ENCODE measurements at regions not wholly inside any gene's neighbourhood (a gene's known extent, or its start where the extent isn't known, plus 50 kb on each side); places are given as distances from the start of the nearest gene placed in this dataset.

DNA sequence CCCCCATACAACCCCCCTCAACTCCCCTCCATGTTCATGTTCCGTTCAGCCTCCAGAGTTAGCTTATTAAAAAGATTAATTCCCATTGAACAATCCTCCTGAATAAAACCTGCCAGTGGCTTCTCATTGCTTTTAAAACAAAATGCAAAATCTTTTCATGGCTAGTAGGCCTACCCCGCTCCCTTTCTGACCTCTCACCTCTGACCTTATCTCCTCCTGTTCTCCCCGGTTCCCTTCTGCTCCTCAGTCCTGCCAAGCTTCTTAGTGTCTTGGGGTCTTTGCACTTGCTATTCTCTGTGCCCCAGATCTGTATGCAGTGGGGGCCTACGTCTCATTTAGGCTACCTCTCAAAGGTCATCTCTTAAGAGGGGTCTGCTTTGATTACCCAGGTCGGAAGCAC, 64.3 kb downstream of the RHOB start:
- intact Hi-C loops (cut with DNase I; ENCODE audit: low total_unique reads): no loop called here
- H3K36me3 ChIP-seq: no peaks in the 10 kb centered on the region
- peaks cover 0 to 7% (median 0%) of the 10 kb centered on the region in 8 donors for H3K9me3 ChIP-seq
- TF ChIP-seq POLR2A (IDR thresholded peaks at IDR 0.05): no peak
- no peak for TF ChIP-seq POLR2AphosphoS5 (IDR thresholded peaks at IDR 0.05)
- TF ChIP-seq, protein P1, sequence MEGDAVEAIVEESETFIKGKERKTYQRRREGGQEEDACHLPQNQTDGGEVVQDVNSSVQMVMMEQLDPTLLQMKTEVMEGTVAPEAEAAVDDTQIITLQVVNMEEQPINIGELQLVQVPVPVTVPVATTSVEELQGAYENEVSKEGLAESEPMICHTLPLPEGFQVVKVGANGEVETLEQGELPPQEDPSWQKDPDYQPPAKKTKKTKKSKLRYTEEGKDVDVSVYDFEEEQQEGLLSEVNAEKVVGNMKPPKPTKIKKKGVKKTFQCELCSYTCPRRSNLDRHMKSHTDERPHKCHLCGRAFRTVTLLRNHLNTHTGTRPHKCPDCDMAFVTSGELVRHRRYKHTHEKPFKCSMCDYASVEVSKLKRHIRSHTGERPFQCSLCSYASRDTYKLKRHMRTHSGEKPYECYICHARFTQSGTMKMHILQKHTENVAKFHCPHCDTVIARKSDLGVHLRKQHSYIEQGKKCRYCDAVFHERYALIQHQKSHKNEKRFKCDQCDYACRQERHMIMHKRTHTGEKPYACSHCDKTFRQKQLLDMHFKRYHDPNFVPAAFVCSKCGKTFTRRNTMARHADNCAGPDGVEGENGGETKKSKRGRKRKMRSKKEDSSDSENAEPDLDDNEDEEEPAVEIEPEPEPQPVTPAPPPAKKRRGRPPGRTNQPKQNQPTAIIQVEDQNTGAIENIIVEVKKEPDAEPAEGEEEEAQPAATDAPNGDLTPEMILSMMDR (IDR thresholded peaks at IDR 0.05 in 8 of 11, conservative IDR thresholded peaks at IDR 0.05 in 3 of 11): no peak
- WGBS, 5 donors: 86 to 94% (median 90%) methylated on average over 5 of the region's 5 CpGs
- H3K4me1 ChIP-seq: peaks cover 0 to 3% (median 0%) of the 10 kb centered on the region in 6 donors
- H3K4me3 ChIP-seq: no peak overlapping the region
- H3K27me3 ChIP-seq (replicated peaks in 1 of 7): no peaks in the 10 kb centered on the region
- no peak for DNase-seq
- no peak overlapping the region for H3K27ac ChIP-seq

DNA sequence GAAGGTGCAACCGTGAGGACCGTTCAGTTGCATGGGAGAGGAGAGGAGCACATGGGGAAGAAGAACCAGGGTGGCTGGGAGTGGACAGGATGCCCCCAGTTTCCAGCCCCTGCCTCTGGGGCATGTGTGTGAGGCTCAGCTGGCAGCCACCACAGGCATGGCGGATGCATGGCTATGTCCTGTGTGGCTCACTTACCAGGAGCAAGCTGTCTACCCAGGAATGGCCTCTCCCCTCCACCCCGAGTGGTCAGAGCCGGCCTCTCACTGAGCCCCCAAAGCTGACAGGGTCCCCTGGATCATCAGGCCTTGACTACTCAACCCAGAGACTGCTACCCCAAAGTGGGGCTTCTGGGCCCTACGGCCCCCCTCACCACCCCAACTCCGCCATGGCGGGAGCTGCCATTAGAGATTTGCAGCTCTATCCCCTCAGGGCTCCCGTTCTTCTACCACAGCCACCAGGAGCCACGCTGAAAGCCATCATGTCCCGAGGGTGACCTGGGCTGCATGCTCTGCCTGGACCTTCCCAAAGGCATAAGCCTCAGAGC, 65.3 kb downstream of the RHOB start:
- Histone ChIP-seq H3K27ac (no peak overlapping the region), H3K27me3 (replicated peaks in 1 of 7) (no peaks in the 10 kb centered on the region), H3K4me1 (peaks cover 0 to 3% (median 0%) of the 10 kb centered on the region in 6 donors), H3K36me3 (no peaks in the 10 kb centered on the region), H3K9me3 (peaks cover 0 to 7% (median 0%) of the 10 kb centered on the region in 8 donors), H3K4me3 (no peak overlapping the region)
- intact Hi-C loops (cut with DNase I; ENCODE audit: low total_unique reads): no loop called here
- DNase-seq: no peak
- 91 to 98% (median 95%) methylated on average over 8 to 11 of the region's 11 CpGs for WGBS, 5 donors
- TF ChIP-seq, protein P1 (IDR thresholded peaks at IDR 0.05 in 8 of 11, conservative IDR thresholded peaks at IDR 0.05 in 3 of 11): no peak
- TF ChIP-seq POLR2AphosphoS5 (IDR thresholded peaks at IDR 0.05): no peak
- TF ChIP-seq POLR2A (IDR thresholded peaks at IDR 0.05): no peak

DNA sequence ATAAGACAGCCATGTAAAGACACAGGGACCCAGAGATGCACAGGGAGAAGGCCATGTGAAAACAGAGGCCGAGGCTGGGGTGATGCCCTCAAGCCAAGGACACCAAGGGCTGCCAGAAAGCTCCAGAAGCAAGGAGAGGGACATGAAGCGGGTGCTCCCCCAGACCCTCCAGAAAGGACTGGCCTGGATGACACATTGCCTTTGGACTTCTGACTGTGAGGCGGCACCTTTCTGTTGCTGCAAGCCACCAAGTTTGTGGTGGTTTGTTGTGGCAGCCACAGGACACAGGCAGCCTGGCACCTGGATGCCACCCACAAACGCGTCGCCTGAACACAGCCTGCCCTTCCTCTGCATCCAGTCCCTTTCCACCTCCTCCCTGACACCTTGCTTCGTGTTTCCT, 67.1 kb downstream of the RHOB start:
- H3K9me3 ChIP-seq: peaks cover 0 to 7% (median 0%) of the 10 kb centered on the region in 8 donors
- 86 to 96% (median 88%) methylated on average over 7 of the region's 7 CpGs for WGBS, 5 donors
- H3K27ac ChIP-seq: no peak overlapping the region
- TF ChIP-seq POLR2AphosphoS5 (IDR thresholded peaks at IDR 0.05) (no peak), POLR2A (IDR thresholded peaks at IDR 0.05) (no peak)
- TF ChIP-seq, protein P1 (IDR thresholded peaks at IDR 0.05 in 8 of 11, conservative IDR thresholded peaks at IDR 0.05 in 3 of 11): no peak
- H3K4me3 ChIP-seq: no peak overlapping the region
- H3K4me1 ChIP-seq: no peaks in the 10 kb centered on the region
- DNase-seq: no peak
- no peaks in the 10 kb centered on the region for H3K36me3 ChIP-seq
- H3K27me3 ChIP-seq (replicated peaks in 1 of 7): no peaks in the 10 kb centered on the region
- intact Hi-C loops (cut with DNase I; ENCODE audit: low total_unique reads): no loop called here

DNA sequence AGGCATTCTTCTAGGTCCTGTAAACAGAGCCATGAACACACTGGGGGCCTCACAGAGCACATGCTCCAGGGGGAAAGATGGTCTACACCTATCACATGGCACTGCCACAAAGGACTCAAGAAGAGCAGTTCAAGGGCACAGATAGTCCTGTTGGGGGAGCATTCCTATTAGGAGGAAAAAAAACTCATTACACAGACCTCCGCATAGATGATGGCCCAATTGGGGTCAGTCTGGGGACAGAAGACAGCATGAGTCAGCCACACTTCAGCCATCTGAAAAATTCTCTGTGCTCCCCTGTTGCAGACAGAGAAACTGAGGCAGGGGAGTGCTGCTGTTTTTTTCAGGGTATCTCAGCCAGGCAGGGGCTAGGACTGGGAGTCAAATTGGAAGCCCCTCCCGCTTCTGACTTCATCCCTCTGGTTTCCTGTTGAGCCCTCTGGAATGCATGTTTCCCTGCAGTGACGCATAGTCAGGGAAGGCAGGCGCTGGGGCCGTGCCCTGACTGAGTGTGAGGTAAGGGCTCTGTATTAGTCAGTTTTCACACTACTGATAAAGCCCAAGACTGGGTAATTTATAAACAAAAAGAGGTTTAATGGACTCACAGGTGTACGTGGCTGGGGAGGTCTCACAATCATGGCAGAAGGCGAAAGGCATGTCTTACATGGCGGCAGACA, 67.9 kb downstream of the RHOB start:
- peaks cover 0 to 7% (median 0%) of the 10 kb centered on the region in 8 donors for H3K9me3 ChIP-seq
- H3K4me3 ChIP-seq: no peak overlapping the region
- TF ChIP-seq, protein P1 (IDR thresholded peaks at IDR 0.05 in 8 of 11, conservative IDR thresholded peaks at IDR 0.05 in 3 of 11): no peak
- TF ChIP-seq POLR2A (IDR thresholded peaks at IDR 0.05) (no peak), POLR2AphosphoS5 (IDR thresholded peaks at IDR 0.05) (no peak)
- WGBS, 5 donors: 87 to 90% (median 90%) methylated on average over 8 of the region's 8 CpGs
- no peaks in the 10 kb centered on the region for H3K27me3 ChIP-seq (replicated peaks in 1 of 7)
- H3K27ac ChIP-seq: no peak overlapping the region
- intact Hi-C loops (cut with DNase I; ENCODE audit: low total_unique reads): no loop called here
- H3K4me1 ChIP-seq: no peaks in the 10 kb centered on the region
- H3K36me3 ChIP-seq: no peaks in the 10 kb centered on the region
- peak; percentile 43 for DNase-seq

Data from spleen (tissue), 11 donors.